ENCODE measurements at regions not wholly inside any gene's neighbourhood (a gene's known extent, or its start where the extent isn't known, plus 50 kb on each side); places are given as distances from the start of the nearest gene placed in this dataset.

DNA sequence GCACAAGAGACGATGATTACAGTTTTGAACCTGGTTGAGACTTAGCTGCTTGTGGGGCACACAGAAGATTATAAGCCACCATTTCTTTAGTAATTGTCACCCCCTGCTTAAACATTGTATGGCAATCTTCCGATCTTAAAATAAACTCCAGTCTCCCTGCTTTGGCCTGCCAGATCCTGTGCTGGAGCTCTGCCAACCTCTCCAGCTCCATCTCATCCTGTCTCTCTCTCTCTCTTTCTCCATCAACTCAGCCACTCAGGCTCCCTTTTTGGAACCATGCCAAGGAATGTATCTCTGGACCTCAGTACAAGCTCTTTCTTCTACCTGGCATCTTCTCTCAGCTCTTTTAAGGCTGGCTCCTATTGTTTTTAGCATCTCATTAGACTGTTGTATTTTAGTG is 1053.2 kb downstream of the REEP3 start (continued):
- TF ChIP-seq EZH2phosphoT487 (IDR thresholded peaks at IDR 0.05; ENCODE audit: unreplicated experiment) (no peak), ZNF114 (CRISPR knock-in tag; IDR thresholded peaks at IDR 0.05) (no peak), JUNB (IDR thresholded peaks at IDR 0.05; ENCODE audit: unreplicated experiment) (no peak)
- TF ChIP-seq, protein P1, sequence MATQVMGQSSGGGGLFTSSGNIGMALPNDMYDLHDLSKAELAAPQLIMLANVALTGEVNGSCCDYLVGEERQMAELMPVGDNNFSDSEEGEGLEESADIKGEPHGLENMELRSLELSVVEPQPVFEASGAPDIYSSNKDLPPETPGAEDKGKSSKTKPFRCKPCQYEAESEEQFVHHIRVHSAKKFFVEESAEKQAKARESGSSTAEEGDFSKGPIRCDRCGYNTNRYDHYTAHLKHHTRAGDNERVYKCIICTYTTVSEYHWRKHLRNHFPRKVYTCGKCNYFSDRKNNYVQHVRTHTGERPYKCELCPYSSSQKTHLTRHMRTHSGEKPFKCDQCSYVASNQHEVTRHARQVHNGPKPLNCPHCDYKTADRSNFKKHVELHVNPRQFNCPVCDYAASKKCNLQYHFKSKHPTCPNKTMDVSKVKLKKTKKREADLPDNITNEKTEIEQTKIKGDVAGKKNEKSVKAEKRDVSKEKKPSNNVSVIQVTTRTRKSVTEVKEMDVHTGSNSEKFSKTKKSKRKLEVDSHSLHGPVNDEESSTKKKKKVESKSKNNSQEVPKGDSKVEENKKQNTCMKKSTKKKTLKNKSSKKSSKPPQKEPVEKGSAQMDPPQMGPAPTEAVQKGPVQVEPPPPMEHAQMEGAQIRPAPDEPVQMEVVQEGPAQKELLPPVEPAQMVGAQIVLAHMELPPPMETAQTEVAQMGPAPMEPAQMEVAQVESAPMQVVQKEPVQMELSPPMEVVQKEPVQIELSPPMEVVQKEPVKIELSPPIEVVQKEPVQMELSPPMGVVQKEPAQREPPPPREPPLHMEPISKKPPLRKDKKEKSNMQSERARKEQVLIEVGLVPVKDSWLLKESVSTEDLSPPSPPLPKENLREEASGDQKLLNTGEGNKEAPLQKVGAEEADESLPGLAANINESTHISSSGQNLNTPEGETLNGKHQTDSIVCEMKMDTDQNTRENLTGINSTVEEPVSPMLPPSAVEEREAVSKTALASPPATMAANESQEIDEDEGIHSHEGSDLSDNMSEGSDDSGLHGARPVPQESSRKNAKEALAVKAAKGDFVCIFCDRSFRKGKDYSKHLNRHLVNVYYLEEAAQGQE (IDR thresholded peaks at IDR 0.05; ENCODE audit: unreplicated experiment) = no peak

- peaks cover 3% of the 10 kb centered on the region; the same call in 1 of the 2 replicates for H3K9me2 ChIP-seq (ENCODE audit: insufficient read depth)
- Mint-ChIP-seq H3K4me1 (no peaks in the 10 kb centered on the region), H3K4me3 (no peak overlapping the region), H3K27me3 (ENCODE audit: insufficient read depth, low read depth, poor library complexity) (peaks cover 2% of the 10 kb centered on the region), H3K9me3 (no peaks in the 10 kb centered on the region; the same call in 1 of the 3 replicates), H3K36me3 (ENCODE audit: low read depth) (no peaks in the 10 kb centered on the region), H3K27ac (no peak overlapping the region)
- H3K4me1 ChIP-seq (ENCODE audit: insufficient read depth) = no peaks in the 10 kb centered on the region
- no peaks in the 10 kb centered on the region for H3K36me3 ChIP-seq (ENCODE audit: insufficient read depth)
- H3K27me3 ChIP-seq (ENCODE audit: insufficient read depth) = no peaks in the 10 kb centered on the region
- H3K4me2 ChIP-seq = no peak overlapping the region
- ATAC-seq (no peak), DNase-seq (ENCODE audit: low spot score) (no peak)
- no peak overlapping the region for H3K27ac ChIP-seq (ENCODE audit: low read depth)
- no peak overlapping the region for H3K4me3 ChIP-seq
- H2AFZ ChIP-seq = no peak overlapping the region
- H4K20me1 ChIP-seq (replicated peaks; ENCODE audit: insufficient read depth) = no peaks in the 10 kb centered on the region
- H3K79me2 ChIP-seq (replicated peaks; ENCODE audit: insufficient read depth) = no peaks in the 10 kb centered on the region
- H3F3A ChIP-seq (replicated peaks; ENCODE audit: low read depth) = no peaks in the 10 kb centered on the region
- TF ChIP-seq, protein P1 (IDR thresholded peaks at IDR 0.05; ENCODE audit: unreplicated experiment) = no peak
- TF ChIP-seq JUNB (IDR thresholded peaks at IDR 0.05; ENCODE audit: unreplicated experiment) (no peak), EZH2 (IDR thresholded peaks at IDR 0.05; ENCODE audit: low read depth, unreplicated experiment) (no peak), CREB1 (CRISPR knock-in tag; IDR thresholded peaks at IDR 0.05; ENCODE audit: low read depth) (no peak), ZNF114 (CRISPR knock-in tag; IDR thresholded peaks at IDR 0.05) (no peak), STAT1 (IDR thresholded peaks at IDR 0.05; ENCODE audit: unreplicated experiment) (no peak), NANOG (IDR thresholded peaks at IDR 0.05; ENCODE audit: borderline replicate concordance) (no peak), EZH2phosphoT487 (IDR thresholded peaks at IDR 0.05; ENCODE audit: unreplicated experiment) (no peak)
- TF ChIP-seq, protein P2, sequence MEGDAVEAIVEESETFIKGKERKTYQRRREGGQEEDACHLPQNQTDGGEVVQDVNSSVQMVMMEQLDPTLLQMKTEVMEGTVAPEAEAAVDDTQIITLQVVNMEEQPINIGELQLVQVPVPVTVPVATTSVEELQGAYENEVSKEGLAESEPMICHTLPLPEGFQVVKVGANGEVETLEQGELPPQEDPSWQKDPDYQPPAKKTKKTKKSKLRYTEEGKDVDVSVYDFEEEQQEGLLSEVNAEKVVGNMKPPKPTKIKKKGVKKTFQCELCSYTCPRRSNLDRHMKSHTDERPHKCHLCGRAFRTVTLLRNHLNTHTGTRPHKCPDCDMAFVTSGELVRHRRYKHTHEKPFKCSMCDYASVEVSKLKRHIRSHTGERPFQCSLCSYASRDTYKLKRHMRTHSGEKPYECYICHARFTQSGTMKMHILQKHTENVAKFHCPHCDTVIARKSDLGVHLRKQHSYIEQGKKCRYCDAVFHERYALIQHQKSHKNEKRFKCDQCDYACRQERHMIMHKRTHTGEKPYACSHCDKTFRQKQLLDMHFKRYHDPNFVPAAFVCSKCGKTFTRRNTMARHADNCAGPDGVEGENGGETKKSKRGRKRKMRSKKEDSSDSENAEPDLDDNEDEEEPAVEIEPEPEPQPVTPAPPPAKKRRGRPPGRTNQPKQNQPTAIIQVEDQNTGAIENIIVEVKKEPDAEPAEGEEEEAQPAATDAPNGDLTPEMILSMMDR (conservative IDR thresholded peaks at IDR 0.05; ENCODE audit: low read depth in 2 of 2) = no peak
- TF ChIP-seq, protein P3, sequence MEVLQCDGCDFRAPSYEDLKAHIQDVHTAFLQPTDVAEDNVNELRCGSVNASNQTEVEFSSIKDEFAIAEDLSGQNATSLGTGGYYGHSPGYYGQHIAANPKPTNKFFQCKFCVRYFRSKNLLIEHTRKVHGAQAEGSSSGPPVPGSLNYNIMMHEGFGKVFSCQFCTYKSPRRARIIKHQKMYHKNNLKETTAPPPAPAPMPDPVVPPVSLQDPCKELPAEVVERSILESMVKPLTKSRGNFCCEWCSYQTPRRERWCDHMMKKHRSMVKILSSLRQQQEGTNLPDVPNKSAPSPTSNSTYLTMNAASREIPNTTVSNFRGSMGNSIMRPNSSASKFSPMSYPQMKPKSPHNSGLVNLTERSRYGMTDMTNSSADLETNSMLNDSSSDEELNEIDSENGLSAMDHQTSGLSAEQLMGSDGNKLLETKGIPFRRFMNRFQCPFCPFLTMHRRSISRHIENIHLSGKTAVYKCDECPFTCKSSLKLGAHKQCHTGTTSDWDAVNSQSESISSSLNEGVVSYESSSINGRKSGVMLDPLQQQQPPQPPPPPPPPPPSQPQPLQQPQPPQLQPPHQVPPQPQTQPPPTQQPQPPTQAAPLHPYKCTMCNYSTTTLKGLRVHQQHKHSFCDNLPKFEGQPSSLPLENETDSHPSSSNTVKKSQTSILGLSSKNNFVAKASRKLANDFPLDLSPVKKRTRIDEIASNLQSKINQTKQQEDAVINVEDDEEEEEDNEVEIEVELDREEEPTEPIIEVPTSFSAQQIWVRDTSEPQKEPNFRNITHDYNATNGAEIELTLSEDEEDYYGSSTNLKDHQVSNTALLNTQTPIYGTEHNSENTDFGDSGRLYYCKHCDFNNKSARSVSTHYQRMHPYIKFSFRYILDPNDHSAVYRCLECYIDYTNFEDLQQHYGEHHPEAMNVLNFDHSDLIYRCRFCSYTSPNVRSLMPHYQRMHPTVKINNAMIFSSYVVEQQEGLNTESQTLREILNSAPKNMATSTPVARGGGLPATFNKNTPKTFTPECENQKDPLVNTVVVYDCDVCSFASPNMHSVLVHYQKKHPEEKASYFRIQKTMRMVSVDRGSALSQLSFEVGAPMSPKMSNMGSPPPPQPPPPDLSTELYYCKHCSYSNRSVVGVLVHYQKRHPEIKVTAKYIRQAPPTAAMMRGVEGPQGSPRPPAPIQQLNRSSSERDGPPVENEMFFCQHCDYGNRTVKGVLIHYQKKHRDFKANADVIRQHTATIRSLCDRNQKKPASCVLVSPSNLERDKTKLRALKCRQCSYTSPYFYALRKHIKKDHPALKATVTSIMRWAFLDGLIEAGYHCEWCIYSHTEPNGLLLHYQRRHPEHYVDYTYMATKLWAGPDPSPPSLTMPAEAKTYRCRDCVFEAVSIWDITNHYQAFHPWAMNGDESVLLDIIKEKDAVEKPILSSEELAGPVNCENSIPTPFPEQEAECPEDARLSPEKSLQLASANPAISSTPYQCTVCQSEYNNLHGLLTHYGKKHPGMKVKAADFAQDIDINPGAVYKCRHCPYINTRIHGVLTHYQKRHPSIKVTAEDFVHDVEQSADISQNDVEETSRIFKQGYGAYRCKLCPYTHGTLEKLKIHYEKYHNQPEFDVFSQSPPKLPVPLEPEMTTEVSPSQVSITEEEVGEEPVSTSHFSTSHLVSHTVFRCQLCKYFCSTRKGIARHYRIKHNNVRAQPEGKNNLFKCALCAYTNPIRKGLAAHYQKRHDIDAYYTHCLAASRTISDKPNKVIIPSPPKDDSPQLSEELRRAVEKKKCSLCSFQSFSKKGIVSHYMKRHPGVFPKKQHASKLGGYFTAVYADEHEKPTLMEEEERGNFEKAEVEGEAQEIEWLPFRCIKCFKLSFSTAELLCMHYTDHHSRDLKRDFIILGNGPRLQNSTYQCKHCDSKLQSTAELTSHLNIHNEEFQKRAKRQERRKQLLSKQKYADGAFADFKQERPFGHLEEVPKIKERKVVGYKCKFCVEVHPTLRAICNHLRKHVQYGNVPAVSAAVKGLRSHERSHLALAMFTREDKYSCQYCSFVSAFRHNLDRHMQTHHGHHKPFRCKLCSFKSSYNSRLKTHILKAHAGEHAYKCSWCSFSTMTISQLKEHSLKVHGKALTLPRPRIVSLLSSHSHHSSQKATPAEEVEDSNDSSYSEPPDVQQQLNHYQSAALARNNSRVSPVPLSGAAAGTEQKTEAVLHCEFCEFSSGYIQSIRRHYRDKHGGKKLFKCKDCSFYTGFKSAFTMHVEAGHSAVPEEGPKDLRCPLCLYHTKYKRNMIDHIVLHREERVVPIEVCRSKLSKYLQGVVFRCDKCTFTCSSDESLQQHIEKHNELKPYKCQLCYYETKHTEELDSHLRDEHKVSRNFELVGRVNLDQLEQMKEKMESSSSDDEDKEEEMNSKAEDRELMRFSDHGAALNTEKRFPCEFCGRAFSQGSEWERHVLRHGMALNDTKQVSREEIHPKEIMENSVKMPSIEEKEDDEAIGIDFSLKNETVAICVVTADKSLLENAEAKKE (CRISPR knock-in tag; IDR thresholded peaks at IDR 0.05) = no peak
These were observed 1055.3 kb downstream of the REEP3 start for GRCh38 chr10:64576497-64576896.
